Upper lobe of right lung (tissue), 1 donor: ENCODE measurements at regions not wholly inside any gene's neighbourhood (a gene's known extent, or its start where the extent isn't known, plus 50 kb on each side); places are given as distances from the start of the nearest gene placed in this dataset.

Experiments used
- ATAC-seq: fragments of 200-7000 bp; cut with Tn5 transposase; one replicate; pipeline ENCODE4 v1.9.1; 2020; ENCODE audit warnings: mild to moderate bottlenecking, moderate library complexity
- DNase-seq: peaks from one replicate; pipeline ENCODE4 v3.0.0-alpha.2; 2020
- H3K27ac ChIP-seq: fragments of 200-600 bp; one replicate; pipeline ENCODE4 v1.8.0; 2022
- H3K27me3 ChIP-seq: fragments of 200-600 bp; one replicate; pipeline ENCODE4 v1.8.0; 2022; ENCODE audit warnings: mild to moderate bottlenecking
- H3K36me3 ChIP-seq: fragments of 200-600 bp; one replicate; pipeline ENCODE4 v1.8.0; 2022
- H3K4me1 ChIP-seq: fragments of 200-600 bp; one replicate; pipeline ENCODE4 v1.8.0; 2022
- H3K4me3 ChIP-seq: fragments of 200-600 bp; one replicate; pipeline ENCODE4 v1.8.0; 2022; ENCODE audit warnings: mild to moderate bottlenecking
- H3K9me3 ChIP-seq: fragments of 200-600 bp; one replicate; pipeline ENCODE4 v1.8.0; 2022
- intact Hi-C: fragments of 100-400 bp; cut with DNase I; formaldehyde crosslinking; loops from one replicate; pipeline ENCODE4 v1.11.0; 2022
- TF ChIP-seq, protein P1 (sequence below): fragments of 200-600 bp; IDR thresholded peaks from one replicate; pipeline ENCODE4 v1.8.0; 2022; ENCODE audit warnings: antibody characterized with exemption
- donor health status: DM: no; HTN: yes; CAD: no; lungs with severe emphysema.

DNA sequence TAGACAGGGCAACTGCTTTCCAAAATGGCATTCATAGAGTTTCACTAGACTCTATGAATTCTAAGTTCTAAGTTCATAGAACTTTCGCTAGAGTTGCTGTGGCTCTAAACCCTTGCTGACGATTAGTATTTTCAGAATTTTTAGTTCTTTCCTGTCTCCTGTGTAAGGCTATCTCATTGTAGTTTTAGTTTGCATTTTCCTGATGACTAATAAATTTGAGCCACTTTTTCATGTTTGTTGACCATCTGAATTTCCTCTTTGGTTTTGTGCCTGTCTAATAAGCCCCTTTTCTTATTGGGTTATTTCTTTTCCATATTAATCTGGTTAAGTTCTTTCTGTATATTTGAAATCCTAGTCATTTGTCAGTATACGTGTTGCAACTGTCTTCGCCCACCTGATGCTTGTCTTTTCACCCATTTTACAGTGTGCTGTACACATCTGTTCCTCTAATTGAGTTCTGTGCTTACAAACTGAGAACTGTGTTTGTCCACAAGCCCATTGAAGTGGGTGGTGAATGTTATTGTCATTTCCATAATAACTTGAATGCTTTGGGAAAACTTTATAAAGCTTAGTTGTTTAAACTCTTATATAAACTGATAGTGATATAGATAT lies 177.7 kb upstream of the CDYL start:
- no peak overlapping the region for H3K27ac ChIP-seq
- DNase-seq (no peak), ATAC-seq (peak; percentile 36)
- no peaks in the 10 kb centered on the region for H3K27me3 ChIP-seq
- H3K9me3 ChIP-seq: no peaks in the 10 kb centered on the region
- no peaks in the 10 kb centered on the region for H3K4me1 ChIP-seq
- no peak overlapping the region for H3K4me3 ChIP-seq
- TF ChIP-seq, protein P1, sequence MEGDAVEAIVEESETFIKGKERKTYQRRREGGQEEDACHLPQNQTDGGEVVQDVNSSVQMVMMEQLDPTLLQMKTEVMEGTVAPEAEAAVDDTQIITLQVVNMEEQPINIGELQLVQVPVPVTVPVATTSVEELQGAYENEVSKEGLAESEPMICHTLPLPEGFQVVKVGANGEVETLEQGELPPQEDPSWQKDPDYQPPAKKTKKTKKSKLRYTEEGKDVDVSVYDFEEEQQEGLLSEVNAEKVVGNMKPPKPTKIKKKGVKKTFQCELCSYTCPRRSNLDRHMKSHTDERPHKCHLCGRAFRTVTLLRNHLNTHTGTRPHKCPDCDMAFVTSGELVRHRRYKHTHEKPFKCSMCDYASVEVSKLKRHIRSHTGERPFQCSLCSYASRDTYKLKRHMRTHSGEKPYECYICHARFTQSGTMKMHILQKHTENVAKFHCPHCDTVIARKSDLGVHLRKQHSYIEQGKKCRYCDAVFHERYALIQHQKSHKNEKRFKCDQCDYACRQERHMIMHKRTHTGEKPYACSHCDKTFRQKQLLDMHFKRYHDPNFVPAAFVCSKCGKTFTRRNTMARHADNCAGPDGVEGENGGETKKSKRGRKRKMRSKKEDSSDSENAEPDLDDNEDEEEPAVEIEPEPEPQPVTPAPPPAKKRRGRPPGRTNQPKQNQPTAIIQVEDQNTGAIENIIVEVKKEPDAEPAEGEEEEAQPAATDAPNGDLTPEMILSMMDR: no peak
- H3K36me3 ChIP-seq: no peaks in the 10 kb centered on the region
- intact Hi-C loops: no loop called here

DNA sequence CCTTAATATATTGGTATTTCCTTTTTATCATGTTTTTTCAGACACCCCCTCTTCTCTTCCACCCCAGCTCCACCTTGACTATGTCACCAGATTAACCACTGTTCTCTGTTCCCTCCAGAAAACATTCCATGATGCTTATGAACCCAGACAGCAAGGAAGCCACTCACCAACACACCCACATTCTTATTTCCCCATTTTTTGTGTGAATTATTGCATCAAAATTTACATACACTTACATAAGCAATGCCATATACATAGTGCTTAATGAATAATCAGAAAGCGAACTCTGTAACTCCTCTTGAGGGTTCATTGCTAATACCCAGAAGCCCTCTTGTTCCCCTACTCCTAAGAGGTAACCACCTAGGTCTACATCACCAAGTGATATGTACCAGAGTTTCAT lies 182.3 kb upstream of the CDYL start:
- Histone ChIP-seq H3K27ac (no peak overlapping the region), H3K27me3 (no peaks in the 10 kb centered on the region), H3K9me3 (no peaks in the 10 kb centered on the region), H3K4me3 (no peak overlapping the region), H3K36me3 (no peaks in the 10 kb centered on the region), H3K4me1 (no peaks in the 10 kb centered on the region)
- TF ChIP-seq, protein P1: no peak
- intact Hi-C loops: no loop called here
- DNase-seq (no peak), ATAC-seq (peak; percentile 67)

DNA sequence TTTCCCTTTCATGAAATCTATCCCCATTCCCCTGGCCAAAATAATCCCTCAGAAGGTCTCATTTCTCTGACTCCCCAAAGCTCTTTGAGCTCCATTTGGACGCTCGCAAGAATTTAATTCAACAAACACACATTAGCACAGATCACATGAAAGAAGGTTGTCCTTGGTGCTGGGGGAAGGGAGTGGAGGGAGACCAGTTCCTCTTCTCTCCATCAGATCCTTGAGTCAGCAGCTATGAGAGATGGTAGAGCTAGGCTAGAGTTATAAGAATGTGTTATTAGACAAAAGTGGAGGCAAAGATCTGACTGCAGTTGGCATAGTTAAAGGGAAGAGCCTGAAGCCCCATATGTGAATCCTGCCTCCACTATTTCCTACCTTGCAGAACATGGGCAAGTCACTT lies 184.2 kb upstream of the CDYL start:
- Histone ChIP-seq H3K4me1 (no peaks in the 10 kb centered on the region), H3K27ac (no peak overlapping the region), H3K27me3 (no peaks in the 10 kb centered on the region), H3K4me3 (no peak overlapping the region), H3K9me3 (no peaks in the 10 kb centered on the region), H3K36me3 (no peaks in the 10 kb centered on the region)
- DNase-seq (no peak), ATAC-seq (peak; percentile 36)
- intact Hi-C loops: no loop called here
- TF ChIP-seq, protein P1: no peak

DNA sequence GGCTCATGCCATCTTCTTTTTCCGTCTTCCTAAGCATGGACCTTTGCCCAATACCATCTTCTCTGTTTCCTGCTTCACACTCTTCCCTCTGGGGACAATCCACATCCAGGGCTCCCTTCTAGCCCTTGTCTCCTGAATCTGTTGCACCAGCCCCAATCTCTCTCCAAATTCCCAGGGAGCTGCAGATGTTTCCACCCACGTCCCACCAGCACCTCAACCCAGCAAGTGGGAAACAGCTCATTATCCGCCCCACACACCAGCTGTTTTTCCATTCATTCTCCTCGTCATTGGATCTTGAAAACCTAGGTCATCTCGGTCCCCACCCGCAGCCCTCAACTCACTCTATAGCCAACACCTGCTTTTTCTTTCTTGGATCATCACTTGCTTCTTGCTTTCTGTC lies 185.0 kb upstream of the CDYL start:
- H3K36me3 ChIP-seq: no peaks in the 10 kb centered on the region
- ATAC-seq (no peak), DNase-seq (no peak)
- H3K9me3 ChIP-seq: no peaks in the 10 kb centered on the region
- no peaks in the 10 kb centered on the region for H3K27me3 ChIP-seq
- H3K4me3 ChIP-seq: no peak overlapping the region
- H3K4me1 ChIP-seq: no peaks in the 10 kb centered on the region
- H3K27ac ChIP-seq: no peak overlapping the region
- TF ChIP-seq, protein P1: no peak
- intact Hi-C loops: no loop called here

DNA sequence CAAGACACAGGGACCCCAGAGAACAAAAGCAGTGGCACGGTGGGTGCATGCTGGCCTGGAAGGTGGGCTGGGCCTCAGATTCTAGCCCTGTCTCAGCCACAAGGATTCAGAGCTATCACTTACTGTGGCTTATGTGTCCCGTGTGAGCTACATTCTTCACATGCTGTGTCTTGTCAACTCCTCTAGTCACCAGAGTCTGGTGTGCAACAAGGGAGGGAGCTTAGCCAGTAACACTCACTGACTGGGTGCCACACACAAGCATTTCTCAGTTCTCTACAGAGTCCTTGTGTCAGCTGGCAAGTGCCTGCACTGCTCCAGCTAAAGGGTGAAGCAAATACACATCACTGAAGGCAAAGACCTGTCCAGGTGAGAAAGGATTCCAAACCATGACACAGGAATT lies 186.9 kb upstream of the CDYL start:
- no peak for ATAC-seq
- intact Hi-C loops: no loop called here

More for the DNA sequence above, 186.9 kb upstream of the CDYL start:
- TF ChIP-seq, protein P1: no peak
- Histone ChIP-seq H3K27me3 (no peaks in the 10 kb centered on the region), H3K9me3 (no peaks in the 10 kb centered on the region), H3K36me3 (no peaks in the 10 kb centered on the region), H3K27ac (no peak overlapping the region), H3K4me3 (no peak overlapping the region), H3K4me1 (no peaks in the 10 kb centered on the region)
- no peak for DNase-seq
